ENCODE measurements at regions not wholly inside any gene's neighbourhood (a gene's known extent, or its start where the extent isn't known, plus 50 kb on each side); places are given as distances from the start of the nearest gene placed in this dataset.
"Not testable (repeated sequence)": the region's sequence is repeated elsewhere in the genome, so short reads cannot be mapped to it uniquely, and the experiment has no call there.

GRCh38 chrY:12446486-12447265 lies 254.4 kb upstream of the USP9Y start:
- not testable (repeated sequence) for DNase-seq

- not testable (repeated sequence) for DNase-seq
Measured at GRCh38 chrY:12448561-12448960, 252.5 kb upstream of the USP9Y start.

GRCh38 chrY:12453318-12453717 lies 247.7 kb upstream of the USP9Y start:
- DNase-seq = peak in 1 of 56 donors; percentile 0

- DNase-seq = no peak
Measured at GRCh38 chrY:12459965-12460364, 241.1 kb upstream of the USP9Y start.

GRCh38 chrY:12464155-12464554 lies 236.9 kb upstream of the USP9Y start:
- no peak for DNase-seq

- DNase-seq = no peak
Measured at GRCh38 chrY:12465706-12466105, 235.3 kb upstream of the USP9Y start.

GRCh38 chrY:12469081-12469480 lies 231.9 kb upstream of the USP9Y start:
- no peak for DNase-seq

- no peak for DNase-seq
Measured at GRCh38 chrY:12474472-12474871, 226.6 kb upstream of the USP9Y start.

GRCh38 chrY:12479382-12479781 lies 221.6 kb upstream of the USP9Y start:
- peak in 3 of 56 donors; percentile 0 for DNase-seq

GRCh38 chrY:12483394-12483793 lies 217.6 kb upstream of the USP9Y start:
- no peak for DNase-seq

- DNase-seq = no peak
Measured at GRCh38 chrY:12490558-12491209, 210.3 kb upstream of the USP9Y start.

GRCh38 chrY:12492218-12492617 lies 208.8 kb upstream of the USP9Y start:
- no peak for DNase-seq

GRCh38 chrY:12496007-12496406 lies 205.0 kb upstream of the USP9Y start:
- no peak for DNase-seq

GRCh38 chrY:12500096-12500495 lies 200.9 kb upstream of the USP9Y start:
- DNase-seq = no peak

GRCh38 chrY:12504028-12504427 lies 197.0 kb upstream of the USP9Y start:
- not testable (repeated sequence) for DNase-seq

GRCh38 chrY:12517338-12517737 lies 183.7 kb upstream of the USP9Y start:
- DNase-seq = no peak

GRCh38 chrY:12525206-12525605 lies 175.8 kb upstream of the USP9Y start:
- DNase-seq = no peak

GRCh38 chrY:12526362-12527063 lies 174.5 kb upstream of the USP9Y start:
- no peak for DNase-seq

- peak in 1 of 56 donors; percentile 1 for DNase-seq
Measured at GRCh38 chrY:12537226-12537854, 163.7 kb upstream of the USP9Y start.

GRCh38 chrY:12546746-12547420 lies 154.1 kb upstream of the USP9Y start:
- peak in 8 of 56 donors; percentile 0 to 1 (median 0) for DNase-seq

Measured in amygdala (tissue), 56 donors.